ENCODE measurements at regions not wholly inside any gene's neighbourhood (a gene's known extent, or its start where the extent isn't known, plus 50 kb on each side); places are given as distances from the start of the nearest gene placed in this dataset.

- TF ChIP-seq, protein P1, sequence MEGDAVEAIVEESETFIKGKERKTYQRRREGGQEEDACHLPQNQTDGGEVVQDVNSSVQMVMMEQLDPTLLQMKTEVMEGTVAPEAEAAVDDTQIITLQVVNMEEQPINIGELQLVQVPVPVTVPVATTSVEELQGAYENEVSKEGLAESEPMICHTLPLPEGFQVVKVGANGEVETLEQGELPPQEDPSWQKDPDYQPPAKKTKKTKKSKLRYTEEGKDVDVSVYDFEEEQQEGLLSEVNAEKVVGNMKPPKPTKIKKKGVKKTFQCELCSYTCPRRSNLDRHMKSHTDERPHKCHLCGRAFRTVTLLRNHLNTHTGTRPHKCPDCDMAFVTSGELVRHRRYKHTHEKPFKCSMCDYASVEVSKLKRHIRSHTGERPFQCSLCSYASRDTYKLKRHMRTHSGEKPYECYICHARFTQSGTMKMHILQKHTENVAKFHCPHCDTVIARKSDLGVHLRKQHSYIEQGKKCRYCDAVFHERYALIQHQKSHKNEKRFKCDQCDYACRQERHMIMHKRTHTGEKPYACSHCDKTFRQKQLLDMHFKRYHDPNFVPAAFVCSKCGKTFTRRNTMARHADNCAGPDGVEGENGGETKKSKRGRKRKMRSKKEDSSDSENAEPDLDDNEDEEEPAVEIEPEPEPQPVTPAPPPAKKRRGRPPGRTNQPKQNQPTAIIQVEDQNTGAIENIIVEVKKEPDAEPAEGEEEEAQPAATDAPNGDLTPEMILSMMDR (conservative IDR thresholded peaks at IDR 0.05; ENCODE audit: low read depth, low read length), result peak; percentile 60
- no peak for TF ChIP-seq CEBPB (IDR thresholded peaks at IDR 0.05; ENCODE audit: low read depth, low read length)
Observed at GRCh38 chr6:23414051-23414445, 712.0 kb upstream of the NRSN1 start.
